WTC11 (cell line): ENCODE measurements at regions not wholly inside any gene's neighbourhood (a gene's known extent, or its start where the extent isn't known, plus 50 kb on each side); places are given as distances from the start of the nearest gene placed in this dataset.

Source experiments
- ATAC-seq: fragments of 200-7000 bp; cut with Tn5 transposase; 2 replicates; pipeline ENCODE4 v1.10.0; 2021; ENCODE audit warnings: mild to moderate bottlenecking, moderate library complexity
- CTCF ChIA-PET: fragments of 300-600 bp; sonication (Branson Sonifier 250); formaldehyde crosslinking; loops from one replicate; lab custom pipeline; 2021; ENCODE audit warnings: antibody characterized with exemption; lab: Charles Lee
- POLR2A ChIA-PET: fragments of 350-600 bp; sonication (Branson Sonifier 250); formaldehyde crosslinking; loops from one replicate; lab custom pipeline; 2021; ENCODE audit warnings: antibody characterized with exemption; lab: Charles Lee
- DNase-seq: peaks from one replicate; pipeline ENCODE4 v3.0.0; 2021; ENCODE audit warnings: low spot score
- H3K27ac Mint-ChIP-seq: 2 replicates; pipeline ENCODE4 v1.8.0; 2021; ENCODE audit warnings: mixed read lengths
- H3K27me3 Mint-ChIP-seq: 2 replicates; pipeline ENCODE4 v1.8.0; 2021; ENCODE audit warnings: low read depth, mild to moderate bottlenecking, moderate library complexity, mixed read lengths
- H3K36me3 Mint-ChIP-seq: 2 replicates; pipeline ENCODE4 v1.8.0; 2021; ENCODE audit warnings: mixed read lengths
- H3K4me1 Mint-ChIP-seq: 2 replicates; pipeline ENCODE4 v1.8.0; 2022; ENCODE audit warnings: mixed read lengths
- H3K4me3 Mint-ChIP-seq: 2 replicates; pipeline ENCODE4 v1.8.0; 2021; ENCODE audit warnings: mild to moderate bottlenecking, moderate library complexity, mixed read lengths
- H3K9me3 Mint-ChIP-seq: 2 replicates; pipeline ENCODE4 v1.8.0; 2021; ENCODE audit warnings: mixed read lengths
- ARID4B ChIP-seq: sonication (generic); formaldehyde crosslinking; IDR thresholded peaks from 2 replicates; pipeline ENCODE4 v1.8.0; 2023; ENCODE audit warnings: missing genetic modification reagents, mild to moderate bottlenecking, borderline replicate concordance
- CBFB ChIP-seq: sonication (generic); formaldehyde crosslinking; IDR thresholded peaks from 2 replicates; pipeline ENCODE4 v1.8.1; 2022; ENCODE audit warnings: mild to moderate bottlenecking, low read depth, missing genetic modification reagents
- CREB1 ChIP-seq: sonication (generic); formaldehyde crosslinking; IDR thresholded peaks from 2 replicates; pipeline ENCODE4 v1.8.0; 2023; ENCODE audit warnings: mild to moderate bottlenecking, missing genetic modification reagents
- ELF4 ChIP-seq: sonication (generic); formaldehyde crosslinking; IDR thresholded peaks from 2 replicates; pipeline ENCODE4 v1.8.1; 2022; ENCODE audit warnings: low read depth, mild to moderate bottlenecking, moderate library complexity, missing genetic modification reagents
- ESRRA ChIP-seq: sonication (generic); formaldehyde crosslinking; IDR thresholded peaks from 2 replicates; pipeline ENCODE4 v1.8.1; 2022; ENCODE audit warnings: mild to moderate bottlenecking, missing genetic modification reagents, borderline replicate concordance
- FOXJ3 ChIP-seq: sonication (generic); formaldehyde crosslinking; IDR thresholded peaks from 2 replicates; pipeline ENCODE4 v1.9.0; 2021; ENCODE audit warnings: missing genetic modification reagents, mild to moderate bottlenecking, borderline replicate concordance
- HMGXB4 ChIP-seq: sonication (generic); formaldehyde crosslinking; IDR thresholded peaks from 2 replicates; pipeline ENCODE4 v1.8.1; 2023; ENCODE audit warnings: mild to moderate bottlenecking, moderate library complexity, missing genetic modification reagents
- JAZF1 ChIP-seq: fragments of 250-450 bp; sonication (Bioruptor Pico); IDR thresholded peaks from 2 replicates; pipeline ENCODE4 v1.9.0; 2021; ENCODE audit warnings: moderate library complexity, mild to moderate bottlenecking, inconsistent platforms
- NFE2L1 ChIP-seq: sonication (generic); formaldehyde crosslinking; IDR thresholded peaks from 2 replicates; pipeline ENCODE4 v1.8.1; 2023; ENCODE audit warnings: missing genetic modification reagents
- NR3C1 ChIP-seq: sonication (generic); formaldehyde crosslinking; conservative IDR thresholded peaks from 2 replicates; pipeline ENCODE4 v1.8.1; 2023; ENCODE audit warnings: low read depth, mild to moderate bottlenecking, missing genetic modification reagents
- OVOL2 ChIP-seq: fragments of 250-450 bp; sonication (Bioruptor Pico); IDR thresholded peaks from 2 replicates; pipeline ENCODE4 v1.9.0; 2021; ENCODE audit warnings: mild to moderate bottlenecking, borderline replicate concordance
- SMAD3 ChIP-seq: sonication (generic); formaldehyde crosslinking; IDR thresholded peaks from 2 replicates; pipeline ENCODE4 v1.8.0; 2022; ENCODE audit warnings: missing genetic modification reagents, mild to moderate bottlenecking, borderline replicate concordance
- SOX15 ChIP-seq: fragments of 250-450 bp; sonication (Bioruptor Pico); IDR thresholded peaks from 2 replicates; pipeline ENCODE4 v1.9.0; 2021; ENCODE audit warnings: mild to moderate bottlenecking
- TCF7 ChIP-seq: sonication (generic); formaldehyde crosslinking; IDR thresholded peaks from 2 replicates; pipeline ENCODE4 v1.8.0; 2022; ENCODE audit warnings: mild to moderate bottlenecking, low read depth, missing genetic modification reagents, moderate library complexity
- ZBTB21 ChIP-seq: sonication (generic); formaldehyde crosslinking; IDR thresholded peaks from 2 replicates; pipeline ENCODE4 v1.8.1; 2023; ENCODE audit warnings: mild to moderate bottlenecking, missing genetic modification reagents, borderline replicate concordance
- ZNF317 ChIP-seq: sonication (generic); formaldehyde crosslinking; IDR thresholded peaks from 2 replicates; pipeline ENCODE4 v1.8.1; 2023; ENCODE audit warnings: low read depth, mild to moderate bottlenecking, moderate library complexity, missing genetic modification reagents, borderline replicate concordance
- ZNF396 ChIP-seq: fragments of 250-450 bp; sonication (Bioruptor Pico); IDR thresholded peaks from 2 replicates; pipeline ENCODE4 v1.8.0; 2021; ENCODE audit warnings: mild to moderate bottlenecking, moderate library complexity, borderline replicate concordance
- ZNF423 ChIP-seq: fragments of 250-450 bp; sonication (Bioruptor Pico); IDR thresholded peaks from 2 replicates; pipeline ENCODE4 v2.1.2; 2022; ENCODE audit warnings: mild to moderate bottlenecking, moderate library complexity
- TF ChIP-seq, protein P1 (sequence below): fragments of 250-450 bp; sonication (Bioruptor Pico); IDR thresholded peaks from 2 replicates; pipeline ENCODE4 v2.1.2; 2022; ENCODE audit warnings: mild to moderate bottlenecking, moderate library complexity
- TF ChIP-seq, protein P2 (sequence below): sonication (generic); formaldehyde crosslinking; IDR thresholded peaks from 2 replicates; pipeline ENCODE4 v1.8.1; 2022; ENCODE audit warnings: low read depth, mild to moderate bottlenecking, moderate library complexity, missing genetic modification reagents, borderline replicate concordance
- TF ChIP-seq, protein P3 (sequence below): fragments of 250-450 bp; sonication (Bioruptor Pico); IDR thresholded peaks from 2 replicates; pipeline ENCODE4 v1.9.0; 2021; ENCODE audit warnings: moderate library complexity, mild to moderate bottlenecking, inconsistent platforms, borderline replicate concordance
- TF ChIP-seq, protein P4 (sequence below): sonication (generic); formaldehyde crosslinking; IDR thresholded peaks from 2 replicates; pipeline ENCODE4 v1.8.0; 2022; ENCODE audit warnings: mild to moderate bottlenecking, missing genetic modification reagents
- TF ChIP-seq, protein P5 (sequence below): sonication (generic); formaldehyde crosslinking; conservative IDR thresholded peaks from 2 replicates; pipeline ENCODE4 v1.8.1; 2022; ENCODE audit warnings: mild to moderate bottlenecking, missing genetic modification reagents

DNA sequence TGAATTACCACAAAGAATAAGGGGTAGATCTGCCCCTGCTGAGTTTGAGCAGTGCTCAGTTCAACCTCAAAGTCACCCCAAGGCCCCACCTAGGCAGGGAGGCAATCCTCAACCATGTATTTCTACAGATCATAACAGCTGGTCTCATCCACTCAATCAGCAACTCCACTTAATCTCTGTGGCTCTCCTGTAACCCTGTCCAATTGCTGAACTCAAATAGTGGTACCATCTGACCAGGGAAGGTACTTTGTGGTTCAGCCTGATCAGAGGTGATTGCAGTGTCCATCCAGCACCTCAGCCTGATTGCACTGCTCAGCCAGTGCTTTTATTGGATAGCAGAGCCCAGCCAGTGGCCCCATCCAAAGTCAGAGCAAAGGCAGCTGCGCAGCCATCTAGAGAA, 91.0 kb upstream of the SLC4A10 start:
- TF ChIP-seq ARID4B (no peak), TCF7 (CRISPR knock-in tag) (no peak), ESRRA (no peak), ELF4 (no peak), SOX15 (CRISPR knock-in tag) (no peak), ZNF396 (CRISPR knock-in tag) (no peak), CREB1 (CRISPR knock-in tag) (no peak), NR3C1 (no peak), SMAD3 (CRISPR knock-in tag) (no peak), HMGXB4 (CRISPR knock-in tag) (no peak), FOXJ3 (CRISPR knock-in tag) (no peak), JAZF1 (no peak), CBFB (CRISPR knock-in tag) (no peak), ZBTB21 (CRISPR knock-in tag) (no peak)
- TF ChIP-seq, protein P1, sequence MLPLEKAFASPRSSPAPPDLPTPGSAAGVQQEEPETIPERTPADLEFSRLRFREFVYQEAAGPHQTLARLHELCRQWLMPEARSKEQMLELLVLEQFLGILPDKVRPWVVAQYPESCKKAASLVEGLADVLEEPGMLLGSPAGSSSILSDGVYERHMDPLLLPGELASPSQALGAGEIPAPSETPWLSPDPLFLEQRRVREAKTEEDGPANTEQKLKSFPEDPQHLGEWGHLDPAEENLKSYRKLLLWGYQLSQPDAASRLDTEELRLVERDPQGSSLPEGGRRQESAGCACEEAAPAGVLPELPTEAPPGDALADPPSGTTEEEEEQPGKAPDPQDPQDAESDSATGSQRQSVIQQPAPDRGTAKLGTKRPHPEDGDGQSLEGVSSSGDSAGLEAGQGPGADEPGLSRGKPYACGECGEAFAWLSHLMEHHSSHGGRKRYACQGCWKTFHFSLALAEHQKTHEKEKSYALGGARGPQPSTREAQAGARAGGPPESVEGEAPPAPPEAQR: no peak
- peaks cover 16% of the 10 kb centered on the region for H3K9me3 Mint-ChIP-seq
- CTCF ChIA-PET: no interaction called here
- no peak overlapping the region for H3K27ac Mint-ChIP-seq
- no peak for DNase-seq
- no peaks in the 10 kb centered on the region for H3K27me3 Mint-ChIP-seq
- H3K36me3 Mint-ChIP-seq: no peaks in the 10 kb centered on the region
- H3K4me1 Mint-ChIP-seq: no peaks in the 10 kb centered on the region
- H3K4me3 Mint-ChIP-seq: no peak overlapping the region
- POLR2A ChIA-PET: no interaction called here
- no peak for ATAC-seq

DNA sequence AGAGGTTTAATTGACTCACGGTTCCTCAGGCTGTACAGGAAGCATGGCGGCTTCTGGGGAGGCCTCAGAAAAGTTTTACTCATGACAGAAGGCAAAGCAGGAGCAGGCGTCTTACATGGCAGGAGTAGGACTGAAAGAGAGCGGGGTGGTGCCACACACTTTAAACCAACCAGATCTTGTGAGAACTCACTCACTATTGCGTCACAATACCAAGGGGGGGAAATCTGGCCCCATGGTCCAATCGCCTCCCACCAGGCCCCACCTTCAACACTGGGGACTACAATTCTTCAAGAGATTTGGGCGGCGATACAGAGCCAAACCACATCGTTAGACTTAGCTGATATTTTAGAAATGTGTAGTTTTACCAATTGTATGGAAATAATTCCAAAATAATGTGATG, 77.6 kb upstream of the SLC4A10 start:
- H3K27me3 Mint-ChIP-seq: no peaks in the 10 kb centered on the region
- H3K4me3 Mint-ChIP-seq: no peak overlapping the region
- DNase-seq (no peak), ATAC-seq (no peak)
- no peaks in the 10 kb centered on the region for H3K4me1 Mint-ChIP-seq
- POLR2A ChIA-PET: no interaction called here
- no peaks in the 10 kb centered on the region for H3K36me3 Mint-ChIP-seq
- no peak overlapping the region for H3K27ac Mint-ChIP-seq
- H3K9me3 Mint-ChIP-seq: no peaks in the 10 kb centered on the region
- CTCF ChIA-PET: no interaction called here
- TF ChIP-seq TCF7 (CRISPR knock-in tag): no peak
- TF ChIP-seq, protein P2, sequence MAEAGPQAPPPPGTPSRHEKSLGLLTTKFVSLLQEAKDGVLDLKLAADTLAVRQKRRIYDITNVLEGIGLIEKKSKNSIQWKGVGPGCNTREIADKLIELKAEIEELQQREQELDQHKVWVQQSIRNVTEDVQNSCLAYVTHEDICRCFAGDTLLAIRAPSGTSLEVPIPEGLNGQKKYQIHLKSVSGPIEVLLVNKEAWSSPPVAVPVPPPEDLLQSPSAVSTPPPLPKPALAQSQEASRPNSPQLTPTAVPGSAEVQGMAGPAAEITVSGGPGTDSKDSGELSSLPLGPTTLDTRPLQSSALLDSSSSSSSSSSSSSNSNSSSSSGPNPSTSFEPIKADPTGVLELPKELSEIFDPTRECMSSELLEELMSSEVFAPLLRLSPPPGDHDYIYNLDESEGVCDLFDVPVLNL: no peak
- TF ChIP-seq, protein P3, sequence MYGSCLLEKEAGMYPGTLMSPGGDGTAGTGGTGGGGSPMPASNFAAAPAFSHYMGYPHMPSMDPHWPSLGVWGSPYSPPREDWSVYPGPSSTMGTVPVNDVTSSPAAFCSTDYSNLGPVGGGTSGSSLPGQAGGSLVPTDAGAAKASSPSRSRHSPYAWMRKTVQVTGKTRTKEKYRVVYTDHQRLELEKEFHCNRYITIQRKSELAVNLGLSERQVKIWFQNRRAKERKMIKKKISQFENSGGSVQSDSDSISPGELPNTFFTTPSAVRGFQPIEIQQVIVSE (CRISPR knock-in tag): no peak
- TF ChIP-seq NFE2L1: no peak
- TF ChIP-seq ZNF423 (CRISPR knock-in tag): no peak
- TF ChIP-seq OVOL2 (CRISPR knock-in tag): no peak
- no peak for TF ChIP-seq ZNF317 (CRISPR knock-in tag)
- TF ChIP-seq, protein P4, sequence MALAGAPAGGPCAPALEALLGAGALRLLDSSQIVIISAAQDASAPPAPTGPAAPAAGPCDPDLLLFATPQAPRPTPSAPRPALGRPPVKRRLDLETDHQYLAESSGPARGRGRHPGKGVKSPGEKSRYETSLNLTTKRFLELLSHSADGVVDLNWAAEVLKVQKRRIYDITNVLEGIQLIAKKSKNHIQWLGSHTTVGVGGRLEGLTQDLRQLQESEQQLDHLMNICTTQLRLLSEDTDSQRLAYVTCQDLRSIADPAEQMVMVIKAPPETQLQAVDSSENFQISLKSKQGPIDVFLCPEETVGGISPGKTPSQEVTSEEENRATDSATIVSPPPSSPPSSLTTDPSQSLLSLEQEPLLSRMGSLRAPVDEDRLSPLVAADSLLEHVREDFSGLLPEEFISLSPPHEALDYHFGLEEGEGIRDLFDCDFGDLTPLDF (CRISPR knock-in tag): no peak
- no peak for TF ChIP-seq ELF4
- TF ChIP-seq, protein P5, sequence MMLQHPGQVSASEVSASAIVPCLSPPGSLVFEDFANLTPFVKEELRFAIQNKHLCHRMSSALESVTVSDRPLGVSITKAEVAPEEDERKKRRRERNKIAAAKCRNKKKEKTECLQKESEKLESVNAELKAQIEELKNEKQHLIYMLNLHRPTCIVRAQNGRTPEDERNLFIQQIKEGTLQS (CRISPR knock-in tag): no peak
